H1 (cell line): ENCODE measurements at regions not wholly inside any gene's neighbourhood (a gene's known extent, or its start where the extent isn't known, plus 50 kb on each side); places are given as distances from the start of the nearest gene placed in this dataset.

Experiments
- CBX8 ChIP-seq: fragments of 300-800, 300-1000 bp; sonication (generic); IDR thresholded peaks from 2 replicates; pipeline ENCODE4 v1.7.1; 2016; ENCODE audit warnings: low read depth, low read length, borderline replicate concordance
- RAD21 ChIP-seq, 2 experiments: IDR thresholded peaks in 1 of 2; conservative IDR thresholded peaks in 1 of 2; 2 replicates each; pipeline ENCODE4 v1.6.1; 2011; ENCODE audit warnings: low read depth in 2 of 2, low read length in 2 of 2, improper control_type of control experiment in 1 of 2, inconsistent platforms in 1 of 2, mild to moderate bottlenecking in 1 of 2, moderate library complexity in 1 of 2
- TCF12 ChIP-seq: IDR thresholded peaks from 2 replicates; pipeline ENCODE4 v1.6.1; 2011; ENCODE audit warnings: low read depth, mild to moderate bottlenecking, low read length

DNA sequence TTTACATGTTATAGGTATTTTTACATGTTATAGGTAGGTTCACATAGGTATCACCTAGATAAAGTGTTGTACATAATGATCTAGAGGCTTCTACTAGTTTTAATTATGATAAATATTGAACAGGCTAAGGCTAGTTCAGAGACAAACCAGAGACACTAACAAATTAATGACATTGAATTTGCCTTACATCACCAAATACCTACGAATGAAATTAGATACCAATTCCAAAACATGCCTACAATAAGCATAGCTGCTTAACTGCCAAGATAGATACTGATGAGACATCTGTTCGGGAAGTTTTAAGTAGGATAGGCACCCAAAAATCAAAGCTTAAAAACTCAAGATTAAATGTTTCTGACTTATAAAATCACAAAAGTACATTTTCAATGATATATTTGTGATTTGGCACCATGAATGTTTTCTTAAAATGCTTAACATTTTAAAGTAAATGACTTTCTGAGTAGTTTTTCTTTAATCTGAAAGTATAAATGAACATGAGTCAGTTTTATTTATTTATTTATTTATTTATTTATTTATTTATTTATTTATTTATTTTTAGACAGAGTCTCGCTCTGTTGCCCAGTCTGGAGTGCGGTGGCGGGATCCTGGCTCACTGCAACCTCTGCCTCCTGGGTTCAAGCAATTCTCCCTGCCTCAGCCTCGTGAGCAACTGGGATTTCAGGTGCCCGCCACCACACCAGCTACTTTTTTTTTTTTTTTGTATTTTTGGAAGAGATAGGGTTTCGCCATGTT, 703.1 kb upstream of the ARRDC3 start (continued):
- TF ChIP-seq RAD21 (IDR thresholded peaks at IDR 0.05 in 1 of 2, conservative IDR thresholded peaks at IDR 0.05 in 1 of 2; ENCODE audit: low read depth in 2 of 2, low read length in 2 of 2) (no peak), CBX8 (no peak), TCF12 (no peak)
